Caco-2 (cell line): ENCODE measurements at regions not wholly inside any gene's neighbourhood (a gene's known extent, or its start where the extent isn't known, plus 50 kb on each side); places are given as distances from the start of the nearest gene placed in this dataset.

Experiments used
- BruUV-seq: library from RNA; stranded (reverse); fragments of 400-500 nt; replicated peaks from 2 replicates; lab custom pipeline; 2021; lab: Mats Ljungman, UMichigan
- CTCF ChIA-PET: fragments of 300-600 bp; sonication (Branson Sonifier 250); formaldehyde crosslinking; loops from one replicate; lab custom pipeline; 2022; ENCODE audit warnings: antibody characterized with exemption; lab: Charles Lee
- POLR2A ChIA-PET: fragments of 300-600 bp; sonication (Branson Sonifier 250); formaldehyde crosslinking; loops from one replicate; lab custom pipeline; 2022; ENCODE audit warnings: antibody characterized with exemption; lab: Charles Lee
- DNase-seq, 2 experiments: peaks; one replicate each; pipeline versions ENCODE4 v3.0.0 to v3.0.0-alpha.2; 2020 to 2022
- H3K27me3 ChIP-seq: replicated peaks from 2 replicates; pipeline ENCODE4 v1.6.0; 2011; ENCODE audit warnings: low read length; ENCODE audit not compliant: control insufficient read depth, insufficient read depth
- H3K36me3 ChIP-seq: 2 replicates; pipeline ENCODE4 v1.5.1; 2011; ENCODE audit warnings: low read length; ENCODE audit not compliant: control insufficient read depth, insufficient read depth
- H3K4me1 ChIP-seq: fragments of 250-450 bp; sonication (Bioruptor Pico); 2 replicates; pipeline ENCODE4 v1.5.1; 2020; ENCODE audit warnings: mild to moderate bottlenecking
- H3K4me3 ChIP-seq: 2 replicates; pipeline ENCODE4 v1.5.1; 2011; ENCODE audit warnings: low read depth, mild to moderate bottlenecking, control low read depth, low read length
- H3K9me3 ChIP-seq: fragments of 250-450 bp; sonication (Bioruptor Pico); 2 replicates; pipeline ENCODE4 v1.5.1; 2020; ENCODE audit warnings: mild to moderate bottlenecking, moderate library complexity
- H3K27ac Mint-ChIP-seq: one replicate; pipeline ENCODE4 v1.8.0; 2022; ENCODE audit warnings: mixed read lengths; ENCODE audit not compliant: unreplicated experiment
- H3K27me3 Mint-ChIP-seq: one replicate; pipeline ENCODE4 v1.8.0; 2022; ENCODE audit warnings: mixed read lengths; ENCODE audit not compliant: insufficient read depth, unreplicated experiment
- H3K36me3 Mint-ChIP-seq: one replicate; pipeline ENCODE4 v1.8.0; 2022; ENCODE audit warnings: mild to moderate bottlenecking, mixed read lengths; ENCODE audit not compliant: insufficient read depth, unreplicated experiment
- H3K4me1 Mint-ChIP-seq: one replicate; pipeline ENCODE4 v1.8.0; 2022; ENCODE audit warnings: low read depth, mixed read lengths; ENCODE audit not compliant: unreplicated experiment
- H3K4me3 Mint-ChIP-seq: one replicate; pipeline ENCODE4 v1.8.0; 2022; ENCODE audit warnings: mild to moderate bottlenecking, moderate library complexity, mixed read lengths; ENCODE audit not compliant: unreplicated experiment
- H3K9me3 Mint-ChIP-seq: one replicate; pipeline ENCODE4 v1.8.0; 2022; ENCODE audit warnings: mixed read lengths; ENCODE audit not compliant: unreplicated experiment
- intact Hi-C: fragments of 100-400 bp; cut with micrococcal nuclease; formaldehyde crosslinking; loops from one replicate; pipeline ENCODE4 v1.10.0; 2022; ENCODE audit not compliant: unreplicated experiment
- TF ChIP-seq, protein P1 (sequence below), 2 experiments: fragments of 200-600 bp in 1 of 2; IDR thresholded peaks; 1 replicate in 1 of 2; 2 replicates in 1 of 2; pipeline versions ENCODE4 v1.5.1 to v1.8.0; 2011 to 2022; ENCODE audit warnings: antibody characterized with exemption in 1 of 2, control low read depth in 1 of 2, inconsistent platforms in 1 of 2, low read depth in 1 of 2, low read length in 1 of 2, mild to moderate bottlenecking in 1 of 2, moderate library complexity in 1 of 2; ENCODE audit not compliant: insufficient read depth in 1 of 2, severe bottlenecking in 1 of 2, unreplicated experiment in 1 of 2

- no peaks in the 10 kb centered on the region for H3K27me3 ChIP-seq
- no peaks in the 10 kb centered on the region for H3K36me3 ChIP-seq
- H3K4me1 Mint-ChIP-seq: no peaks in the 10 kb centered on the region
- peaks cover 19% of the 10 kb centered on the region for H3K9me3 Mint-ChIP-seq
- no TSS peak for BruUV-seq
- no peaks in the 10 kb centered on the region for H3K9me3 ChIP-seq
- no peaks in the 10 kb centered on the region for H3K27me3 Mint-ChIP-seq
- no peak for DNase-seq
- H3K27ac Mint-ChIP-seq: no peak overlapping the region
- intact Hi-C loops: no loop called here
- ChIA-PET POLR2A (no interaction called here), CTCF (no interaction called here)
- no peak overlapping the region for H3K4me3 ChIP-seq
- no peak overlapping the region for H3K4me3 Mint-ChIP-seq
- TF ChIP-seq, protein P1, sequence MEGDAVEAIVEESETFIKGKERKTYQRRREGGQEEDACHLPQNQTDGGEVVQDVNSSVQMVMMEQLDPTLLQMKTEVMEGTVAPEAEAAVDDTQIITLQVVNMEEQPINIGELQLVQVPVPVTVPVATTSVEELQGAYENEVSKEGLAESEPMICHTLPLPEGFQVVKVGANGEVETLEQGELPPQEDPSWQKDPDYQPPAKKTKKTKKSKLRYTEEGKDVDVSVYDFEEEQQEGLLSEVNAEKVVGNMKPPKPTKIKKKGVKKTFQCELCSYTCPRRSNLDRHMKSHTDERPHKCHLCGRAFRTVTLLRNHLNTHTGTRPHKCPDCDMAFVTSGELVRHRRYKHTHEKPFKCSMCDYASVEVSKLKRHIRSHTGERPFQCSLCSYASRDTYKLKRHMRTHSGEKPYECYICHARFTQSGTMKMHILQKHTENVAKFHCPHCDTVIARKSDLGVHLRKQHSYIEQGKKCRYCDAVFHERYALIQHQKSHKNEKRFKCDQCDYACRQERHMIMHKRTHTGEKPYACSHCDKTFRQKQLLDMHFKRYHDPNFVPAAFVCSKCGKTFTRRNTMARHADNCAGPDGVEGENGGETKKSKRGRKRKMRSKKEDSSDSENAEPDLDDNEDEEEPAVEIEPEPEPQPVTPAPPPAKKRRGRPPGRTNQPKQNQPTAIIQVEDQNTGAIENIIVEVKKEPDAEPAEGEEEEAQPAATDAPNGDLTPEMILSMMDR (IDR thresholded peaks at IDR 0.05; ENCODE audit: insufficient read depth in 1 of 2, low read depth in 1 of 2, low read length in 1 of 2, severe bottlenecking in 1 of 2, unreplicated experiment in 1 of 2): no peak
- no peaks in the 10 kb centered on the region for H3K36me3 Mint-ChIP-seq
- no peaks in the 10 kb centered on the region for H3K4me1 ChIP-seq
Observed at GRCh38 chr7:70997261-70997660, 134.7 kb upstream of the GALNT17 start.

- POLR2A ChIA-PET: no interaction called here
- Mint-ChIP-seq H3K27ac (no peak overlapping the region), H3K4me3 (no peak overlapping the region), H3K36me3 (no peaks in the 10 kb centered on the region), H3K27me3 (no peaks in the 10 kb centered on the region), H3K4me1 (no peaks in the 10 kb centered on the region), H3K9me3 (peaks cover 21% of the 10 kb centered on the region)
- no peaks in the 10 kb centered on the region for H3K4me1 ChIP-seq
- no peak for DNase-seq
- intact Hi-C loops: no loop called here
- no peaks in the 10 kb centered on the region for H3K9me3 ChIP-seq
- H3K27me3 ChIP-seq: no peaks in the 10 kb centered on the region
- CTCF ChIA-PET: no interaction called here
- no peaks in the 10 kb centered on the region for H3K36me3 ChIP-seq
- no peak overlapping the region for H3K4me3 ChIP-seq
- TF ChIP-seq, protein P1 (IDR thresholded peaks at IDR 0.05; ENCODE audit: insufficient read depth in 1 of 2, low read depth in 1 of 2, low read length in 1 of 2, severe bottlenecking in 1 of 2, unreplicated experiment in 1 of 2): no peak
- BruUV-seq: no TSS peak
Observed at GRCh38 chr7:71005109-71005508, 126.8 kb upstream of the GALNT17 start.

GRCh38 chr7:71009636-71010035, 122.3 kb upstream of the GALNT17 start:
- CTCF ChIA-PET: no interaction called here

More at GRCh38 chr7:71009636-71010035, 122.3 kb upstream of the GALNT17 start:
- Mint-ChIP-seq H3K4me3 (no peak overlapping the region), H3K27ac (no peak overlapping the region), H3K4me1 (no peaks in the 10 kb centered on the region), H3K36me3 (no peaks in the 10 kb centered on the region), H3K27me3 (no peaks in the 10 kb centered on the region), H3K9me3 (peaks cover 20% of the 10 kb centered on the region)
- TF ChIP-seq, protein P1 (IDR thresholded peaks at IDR 0.05; ENCODE audit: insufficient read depth in 1 of 2, low read depth in 1 of 2, low read length in 1 of 2, severe bottlenecking in 1 of 2, unreplicated experiment in 1 of 2): no peak
- Histone ChIP-seq H3K27me3 (no peaks in the 10 kb centered on the region), H3K9me3 (no peaks in the 10 kb centered on the region), H3K4me3 (no peak overlapping the region), H3K36me3 (no peaks in the 10 kb centered on the region), H3K4me1 (no peaks in the 10 kb centered on the region)
- POLR2A ChIA-PET: no interaction called here
- DNase-seq: no peak
- intact Hi-C loops: no loop called here
- BruUV-seq: no TSS peak
